CD4-positive, alpha-beta T cell treated with Interleukin-1 beta for 1 hour (primary cell): ENCODE measurements at regions not wholly inside any gene's neighbourhood (a gene's known extent, or its start where the extent isn't known, plus 50 kb on each side); places are given as distances from the start of the nearest gene placed in this dataset.
A peak's percentile ranks its signal among the peaks of the same experiment; 100 is the strongest.
"Not testable (repeated sequence)": the region's sequence is repeated elsewhere in the genome, so short reads cannot be mapped to it uniquely, and the experiment has no call there.

Source experiments
- DNase-seq, 2 donors: peaks; one replicate each; pipeline ENCODE4 v3.0.0-alpha.2; 2020 to 2022

DNA sequence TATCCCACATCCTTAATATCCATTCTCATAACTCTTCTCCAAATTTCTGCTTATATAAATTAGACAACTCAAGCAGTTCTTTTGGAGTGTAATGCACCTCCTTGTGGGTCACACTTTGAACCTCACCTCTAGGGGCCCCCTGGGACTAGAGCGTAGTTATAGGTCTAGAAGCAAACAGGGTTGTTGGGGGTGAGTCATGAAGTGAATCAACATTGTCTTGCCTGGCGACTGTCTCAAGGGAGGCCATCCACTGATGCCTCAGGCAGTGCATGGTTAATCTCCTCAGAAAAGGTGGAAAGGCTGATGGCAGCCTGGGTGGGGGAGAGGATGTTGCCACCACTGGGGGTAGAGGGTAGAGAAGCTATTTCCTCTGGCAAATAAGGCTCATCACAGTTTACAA, 129.1 kb downstream of the TNFRSF21 start:
- no peak for DNase-seq

DNA sequence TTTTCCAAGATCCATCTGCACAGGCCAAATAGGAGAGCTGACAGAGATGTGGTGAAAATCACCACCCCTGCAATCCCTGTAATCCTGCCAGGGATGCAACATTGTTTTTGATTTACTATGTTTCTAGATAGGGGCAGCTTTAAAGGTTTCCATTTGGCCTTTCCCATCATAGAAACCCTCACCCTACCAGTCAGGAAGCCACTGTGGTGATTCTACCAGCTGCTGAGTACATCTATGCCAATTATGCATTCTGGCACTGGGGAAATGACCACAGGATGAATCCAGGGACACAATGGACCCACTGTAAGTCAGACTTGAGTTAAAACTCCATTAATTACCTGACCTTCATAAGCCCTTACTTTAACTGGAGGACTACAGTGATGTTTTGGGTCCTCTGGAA, 130.4 kb downstream of the TNFRSF21 start:
- DNase-seq, result no peak

DNA sequence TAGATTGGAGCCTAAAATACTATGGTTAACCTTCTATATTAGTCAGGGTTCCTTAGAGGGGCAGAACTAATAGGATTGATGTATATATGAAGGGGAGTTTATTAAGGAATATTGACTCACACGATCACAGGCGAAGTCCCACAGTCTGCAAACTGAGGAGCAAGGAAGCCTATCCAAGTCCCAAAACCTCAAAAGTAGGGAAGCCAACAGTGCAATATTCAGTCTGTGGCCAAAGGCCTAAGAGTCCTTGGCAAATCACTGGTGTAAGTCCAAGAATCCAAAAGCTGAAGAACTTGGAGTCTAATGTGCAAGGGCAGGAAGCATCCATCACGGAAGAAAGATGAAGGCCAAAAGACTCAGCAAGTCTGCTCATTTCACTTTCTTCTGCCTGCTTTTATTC, 133.5 kb upstream of the ADGRF1 start:
- no peak for DNase-seq

GRCh38 chr6:47174502-47175023, 132.4 kb upstream of the ADGRF1 start:
- no peak for DNase-seq

- not testable (repeated sequence) for DNase-seq
These were observed 131.9 kb upstream of the ADGRF1 start for GRCh38 chr6:47174063-47174462.

DNA sequence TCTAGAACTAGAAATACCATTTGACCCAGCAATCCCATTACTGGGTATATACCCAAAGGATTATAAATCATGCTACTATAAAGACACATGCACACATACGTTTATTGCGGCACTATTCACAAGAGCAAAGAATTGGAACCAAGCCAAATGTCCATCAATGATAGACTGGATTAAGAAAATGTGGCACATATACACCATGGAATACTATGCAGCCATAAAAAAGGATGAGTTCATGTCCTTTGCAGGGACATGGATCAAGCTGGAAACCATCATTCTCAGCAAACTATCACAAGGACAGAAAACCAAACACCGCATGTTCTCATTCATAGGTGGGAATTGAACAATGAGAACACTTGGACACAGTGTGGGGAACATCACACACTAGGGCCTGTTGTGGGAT, 131.0 kb upstream of the ADGRF1 start:
- not testable (repeated sequence) for DNase-seq

GRCh38 chr6:47170617-47170947, 128.4 kb upstream of the ADGRF1 start:
- no peak for DNase-seq

GRCh38 chr6:47169785-47170616, 127.9 kb upstream of the ADGRF1 start:
- DNase-seq, result no peak

GRCh38 chr6:47168180-47168579, 126.0 kb upstream of the ADGRF1 start:
- peak in 1 of 2 donors; percentile 8 for DNase-seq

GRCh38 chr6:47165918-47166317, 123.8 kb upstream of the ADGRF1 start:
- no peak for DNase-seq

DNA sequence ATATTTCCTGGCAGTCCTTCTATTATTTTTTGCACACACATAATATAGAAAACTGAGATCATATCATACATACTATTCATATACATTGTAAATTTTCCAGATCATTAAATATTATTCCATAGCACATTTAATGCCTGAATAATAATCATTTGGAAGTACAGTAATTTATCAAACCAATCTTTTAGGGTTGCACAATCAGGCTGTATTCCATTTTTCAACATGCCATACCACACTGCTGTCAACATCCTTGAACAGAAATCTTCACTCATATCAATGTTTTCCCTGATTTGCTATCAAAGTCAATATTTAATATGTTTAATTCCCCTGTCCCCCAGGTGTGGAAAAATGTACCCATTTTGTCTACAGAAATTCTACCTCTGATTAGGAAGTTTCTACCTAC, 122.7 kb upstream of the ADGRF1 start:
- no peak for DNase-seq

GRCh38 chr6:47163536-47163935, 121.4 kb upstream of the ADGRF1 start:
- DNase-seq, result no peak

DNA sequence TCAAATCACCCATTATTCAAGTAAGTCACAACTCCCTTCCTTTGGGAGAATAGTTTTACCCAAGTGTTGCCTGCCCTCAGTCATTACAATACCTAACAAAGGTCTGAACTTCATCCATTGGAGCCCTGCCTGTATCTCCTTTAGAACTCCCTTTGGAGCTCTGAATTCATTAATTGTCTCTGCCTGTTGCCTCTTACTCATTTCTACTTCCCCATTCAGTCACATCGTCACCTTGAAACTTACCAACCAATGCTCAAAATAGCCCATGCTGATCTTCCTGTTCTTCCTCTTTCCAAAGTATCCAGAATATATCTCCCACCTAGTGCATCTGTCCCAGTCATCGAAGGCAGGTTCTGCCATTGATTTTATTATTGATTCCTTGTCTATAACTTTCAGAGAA, 120.7 kb upstream of the ADGRF1 start:
- no peak for DNase-seq

DNA sequence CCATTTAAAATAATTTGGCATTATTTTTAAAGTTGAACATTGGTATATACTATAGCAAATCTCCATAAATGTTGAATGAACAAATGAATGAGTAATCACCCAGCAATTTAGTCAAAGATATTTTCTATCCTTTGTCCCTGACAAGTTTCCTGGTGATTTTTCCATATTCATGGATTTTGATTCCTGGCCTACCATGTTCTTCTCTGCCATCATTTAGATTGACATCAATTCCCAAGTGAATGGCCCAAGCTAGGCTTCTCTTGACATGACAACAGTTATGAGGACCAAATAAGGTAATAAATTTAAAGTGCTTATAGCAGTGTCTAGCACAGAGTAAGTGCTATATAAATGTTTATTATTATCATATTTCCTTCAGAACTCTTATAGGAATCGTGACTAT, 120.1 kb upstream of the ADGRF1 start:
- DNase-seq, result no peak

GRCh38 chr6:47161176-47161687, 119.1 kb upstream of the ADGRF1 start:
- peak in 1 of 2 donors; percentile 7 for DNase-seq

GRCh38 chr6:47160702-47161101, 118.6 kb upstream of the ADGRF1 start:
- no peak for DNase-seq

DNA sequence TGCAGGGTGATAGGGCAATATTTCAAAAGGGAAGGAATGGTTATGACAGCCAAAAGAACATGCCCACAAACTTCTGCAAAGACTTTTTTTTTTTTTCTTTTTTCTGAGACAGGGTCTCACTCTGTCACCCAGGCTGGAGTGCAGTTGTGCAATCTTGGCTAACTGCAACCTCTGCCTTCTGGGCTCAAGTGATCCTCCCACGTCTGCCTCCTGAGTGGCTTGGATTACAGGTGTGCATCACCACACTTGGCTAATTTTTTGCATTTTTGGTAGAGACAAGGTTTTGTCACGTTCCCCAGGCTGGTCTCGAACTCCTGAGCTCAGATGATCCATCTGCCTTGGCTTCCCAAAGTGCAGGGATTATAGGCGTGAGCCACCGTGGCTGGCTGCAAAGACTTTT, 117.6 kb upstream of the ADGRF1 start:
- DNase-seq, result no peak

DNA sequence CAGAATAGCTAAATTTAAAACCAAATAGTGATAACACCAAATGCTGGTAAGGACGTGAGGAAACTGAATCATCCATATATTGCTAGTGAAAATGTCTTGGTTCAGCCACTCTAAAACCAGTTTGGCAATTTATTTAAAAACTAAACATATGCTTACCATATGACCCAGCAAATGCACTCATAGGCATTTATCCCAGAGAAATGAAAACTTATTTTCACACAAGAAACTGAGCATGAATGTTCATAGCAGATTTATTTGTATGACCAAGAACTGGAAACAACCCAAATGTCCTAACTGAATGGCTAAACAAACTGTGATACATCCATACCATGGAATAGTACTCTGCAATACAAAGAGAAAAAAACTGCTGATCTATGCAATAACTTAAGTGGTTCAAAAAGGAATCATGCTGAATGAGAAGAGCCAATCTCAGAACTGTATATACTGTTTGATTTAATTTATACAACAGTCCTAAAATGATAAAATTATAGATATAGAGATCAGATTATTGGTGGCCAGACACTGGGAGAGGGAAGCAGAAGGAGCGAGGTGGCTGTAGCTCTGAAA, 115.6 kb upstream of the ADGRF1 start:
- DNase-seq, result no peak

- no peak for DNase-seq
These were observed 114.9 kb upstream of the ADGRF1 start for GRCh38 chr6:47157063-47157462.

DNA sequence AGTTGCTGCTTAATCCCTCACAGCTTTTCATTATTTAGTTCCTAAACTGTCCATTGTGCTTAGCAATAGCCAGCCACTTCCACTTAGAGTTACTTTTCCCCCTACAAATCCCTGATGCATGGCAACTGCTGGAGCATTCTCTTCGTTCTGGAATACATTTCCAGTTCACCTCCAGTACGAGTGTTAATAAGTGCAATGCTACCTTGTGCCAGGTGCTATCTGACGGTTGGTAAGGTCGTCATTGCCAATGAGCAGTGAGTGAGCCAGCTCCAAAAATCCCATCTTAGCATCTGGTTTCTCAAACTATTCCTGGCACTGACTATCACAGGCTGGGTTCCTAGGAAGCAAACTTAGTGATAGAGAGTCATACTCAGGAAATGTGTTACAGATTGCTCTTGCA, 114.1 kb upstream of the ADGRF1 start:
- DNase-seq, result no peak

DNA sequence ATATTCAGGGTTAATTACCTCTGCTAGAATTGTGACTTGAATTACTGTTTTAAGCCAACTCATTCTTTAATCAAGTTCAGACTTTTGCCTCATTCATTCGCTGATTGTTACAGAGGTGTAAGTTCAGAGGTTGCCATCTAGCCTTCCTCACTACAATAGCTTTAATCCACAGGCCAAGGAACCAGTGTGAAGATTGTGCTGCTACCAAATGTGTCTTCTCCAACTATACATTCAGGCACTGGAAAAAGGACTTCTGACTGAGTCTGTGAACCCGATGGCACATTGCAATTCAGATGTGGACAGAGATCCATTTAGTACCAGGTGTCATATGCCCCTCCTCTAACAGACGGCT, 111.2 kb upstream of the ADGRF1 start:
- no peak for DNase-seq

DNA sequence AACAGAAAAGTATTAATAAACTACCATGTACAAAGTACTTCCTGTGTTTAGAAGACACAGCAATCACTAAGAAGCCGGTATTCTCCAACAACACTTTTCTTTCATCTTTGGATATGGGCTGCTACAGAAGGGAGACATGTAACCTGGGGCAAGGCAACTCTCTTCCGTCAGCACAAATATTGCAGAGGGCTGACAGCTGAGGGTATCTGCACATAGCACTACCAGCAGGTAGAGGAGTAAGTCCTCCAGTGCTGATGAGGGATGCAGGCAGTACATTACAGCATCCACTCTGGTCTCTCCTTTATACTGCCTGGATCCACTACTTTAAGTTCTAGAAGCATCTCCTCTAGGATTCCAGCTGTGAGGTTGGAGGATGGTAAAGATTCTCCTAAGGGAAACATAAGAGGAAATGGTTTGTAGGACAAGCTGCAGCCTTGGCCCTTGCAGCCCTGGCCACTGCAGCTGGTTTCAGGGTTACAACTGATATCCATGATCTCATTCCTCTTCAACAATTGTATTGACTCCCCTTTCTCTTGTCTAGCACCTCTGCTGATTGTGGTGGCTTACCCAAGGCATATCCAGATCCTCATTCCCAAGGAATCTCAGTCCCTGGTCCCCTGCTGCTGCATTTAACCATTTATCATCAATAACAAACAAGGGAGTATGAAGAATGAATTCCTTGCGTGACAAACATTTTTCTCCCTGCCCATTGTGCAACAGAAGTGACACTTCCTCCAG, 110.7 kb upstream of the ADGRF1 start:
- DNase-seq, result no peak

GRCh38 chr6:47151232-47151898, 109.2 kb upstream of the ADGRF1 start:
- DNase-seq, result no peak
